Islet of Langerhans (tissue), 1 donor: ENCODE measurements at regions not wholly inside any gene's neighbourhood (a gene's known extent, or its start where the extent isn't known, plus 50 kb on each side); places are given as distances from the start of the nearest gene placed in this dataset.

Source experiments
- FAIRE-seq: peaks from one replicate; lab custom pipeline; 2011; peaks lifted over from hg19 to GRCh38; lab: Jason Lieb, UNC

- no peak for FAIRE-seq
Measured at GRCh38 chr19:28500982-28501630, 711.8 kb downstream of the UQCRFS1 start.

- FAIRE-seq, result no peak
Measured at GRCh38 chr19:28500296-28500695, 712.7 kb downstream of the UQCRFS1 start.

GRCh38 chr19:28498404-28498976, 714.5 kb downstream of the UQCRFS1 start:
- no peak for FAIRE-seq

GRCh38 chr19:28497887-28498286, 715.1 kb downstream of the UQCRFS1 start:
- FAIRE-seq, result no peak

- no peak for FAIRE-seq
Measured at GRCh38 chr19:28497137-28497536, 715.8 kb downstream of the UQCRFS1 start.

GRCh38 chr19:28495046-28495445, 717.9 kb downstream of the UQCRFS1 start:
- FAIRE-seq, result no peak

GRCh38 chr19:28494461-28494860, 718.5 kb downstream of the UQCRFS1 start:
- no peak for FAIRE-seq

- FAIRE-seq, result no peak
Measured at GRCh38 chr19:28493884-28494283, 719.1 kb downstream of the UQCRFS1 start.

- no peak for FAIRE-seq
Measured at GRCh38 chr19:28492621-28493020, 720.3 kb downstream of the UQCRFS1 start.

GRCh38 chr19:28492201-28492600, 720.8 kb downstream of the UQCRFS1 start:
- FAIRE-seq, result no peak

- no peak for FAIRE-seq
Measured at GRCh38 chr19:28489776-28490175, 723.2 kb downstream of the UQCRFS1 start.

GRCh38 chr19:28489126-28489660, 723.8 kb downstream of the UQCRFS1 start:
- no peak for FAIRE-seq

- no peak for FAIRE-seq
Measured at GRCh38 chr19:28487999-28488398, 725.0 kb downstream of the UQCRFS1 start.

GRCh38 chr19:28486926-28487325, 726.0 kb downstream of the UQCRFS1 start:
- no peak for FAIRE-seq

- FAIRE-seq, result no peak
Measured at GRCh38 chr19:28486473-28486872, 726.5 kb downstream of the UQCRFS1 start.

GRCh38 chr19:28485292-28485691, 727.7 kb downstream of the UQCRFS1 start:
- no peak for FAIRE-seq

- FAIRE-seq, result no peak
Measured at GRCh38 chr19:28483197-28483596, 729.8 kb downstream of the UQCRFS1 start.

GRCh38 chr19:28482221-28482620, 730.7 kb downstream of the UQCRFS1 start:
- FAIRE-seq, result no peak

GRCh38 chr19:28481674-28482073, 731.3 kb downstream of the UQCRFS1 start:
- no peak for FAIRE-seq

- no peak for FAIRE-seq
Measured at GRCh38 chr19:28475525-28475924, 737.4 kb downstream of the UQCRFS1 start.

GRCh38 chr19:28472843-28473242, 740.1 kb downstream of the UQCRFS1 start:
- FAIRE-seq, result no peak

- FAIRE-seq, result no peak
Measured at GRCh38 chr19:28471731-28472510, 741.0 kb downstream of the UQCRFS1 start.

- FAIRE-seq, result no peak
Measured at GRCh38 chr19:28469544-28469943, 743.4 kb downstream of the UQCRFS1 start.
